ENCODE measurements at regions not wholly inside any gene's neighbourhood (a gene's known extent, or its start where the extent isn't known, plus 50 kb on each side); places are given as distances from the start of the nearest gene placed in this dataset.

DNA sequence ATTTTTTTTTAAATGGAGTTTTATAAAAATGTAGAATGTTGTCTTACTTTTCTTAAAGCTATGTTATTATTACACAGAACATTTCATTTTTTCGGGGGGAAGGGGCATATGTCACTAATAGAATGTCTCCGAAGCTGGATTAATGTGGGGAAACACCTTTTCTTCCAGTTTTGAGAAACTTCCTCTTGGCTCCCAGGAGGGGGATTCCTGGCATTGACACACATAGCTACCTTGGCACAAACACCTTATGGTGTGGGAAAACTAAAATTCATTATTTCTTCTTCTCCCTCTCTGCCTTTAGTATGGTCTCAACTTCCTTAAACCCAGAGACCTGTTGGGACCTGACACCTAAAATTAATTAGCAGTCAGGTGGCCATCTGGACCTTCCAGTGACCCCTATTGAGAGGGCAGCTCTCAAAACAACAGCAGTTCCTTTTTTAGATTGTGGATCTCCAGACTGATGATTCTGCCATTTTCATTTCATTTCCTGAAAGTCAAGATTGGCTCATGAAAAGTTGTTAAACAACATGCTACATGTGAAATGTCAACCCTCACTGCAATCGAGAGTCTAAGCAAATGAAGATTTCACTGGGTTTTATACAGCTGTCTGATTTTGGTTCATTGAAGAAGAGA, 70.1 kb upstream of the EDEM3 start:
- no peak for TF ChIP-seq POLR2A (IDR thresholded peaks at IDR 0.05)
- no peak for TF ChIP-seq POLR2AphosphoS5 (IDR thresholded peaks at IDR 0.05)

Measured in prostate gland (tissue), 1 donor.